GM12864 (cell line): ENCODE measurements at regions not wholly inside any gene's neighbourhood (a gene's known extent, or its start where the extent isn't known, plus 50 kb on each side); places are given as distances from the start of the nearest gene placed in this dataset.

ENCODE experiments used
- DNase-seq: peaks from one replicate; pipeline ENCODE4 v3.0.0-alpha.2; 2011; ENCODE audit warnings: low read depth
- H3K4me3 ChIP-seq: 2 replicates; pipeline ENCODE4 v1.5.1; 2011; ENCODE audit warnings: mild to moderate bottlenecking, low read depth, low read length, control low read depth
- CTCF ChIP-seq: IDR thresholded peaks from 2 replicates; pipeline ENCODE4 v1.5.1; 2011; ENCODE audit warnings: low read depth, mild to moderate bottlenecking, moderate library complexity, low read length, control low read depth, inconsistent platforms; ENCODE audit errors: missing control alignments

- TF ChIP-seq CTCF: no peak
- no peak for DNase-seq
- H3K4me3 ChIP-seq: no peak overlapping the region
These were observed 88.5 kb downstream of the NOC3L start for GRCh38 chr10:94274142-94274787.

GRCh38 chr10:94276140-94276539 is 86.6 kb downstream of the NOC3L start:
- DNase-seq: no peak
- TF ChIP-seq CTCF: no peak
- H3K4me3 ChIP-seq: no peak overlapping the region

- H3K4me3 ChIP-seq: no peak overlapping the region
- no peak for TF ChIP-seq CTCF
- DNase-seq: no peak
These were observed 85.3 kb downstream of the NOC3L start for GRCh38 chr10:94277450-94277849.

- no peak for DNase-seq
- peak; percentile 98 for TF ChIP-seq CTCF
These were observed 82.7 kb downstream of the NOC3L start for GRCh38 chr10:94279835-94280709.

GRCh38 chr10:94281654-94282053 is 81.1 kb downstream of the NOC3L start:
- TF ChIP-seq CTCF: no peak
- no peak overlapping the region for H3K4me3 ChIP-seq
- DNase-seq: no peak

More at GRCh38 chr10:94279835-94280709, 82.7 kb downstream of the NOC3L start:
- no peak overlapping the region for H3K4me3 ChIP-seq

GRCh38 chr10:94282369-94282768 is 80.4 kb downstream of the NOC3L start:
- no peak for TF ChIP-seq CTCF
- no peak overlapping the region for H3K4me3 ChIP-seq
- DNase-seq: no peak
